Stomach (tissue), 4 donors: ENCODE measurements at regions not wholly inside any gene's neighbourhood (a gene's known extent, or its start where the extent isn't known, plus 50 kb on each side); places are given as distances from the start of the nearest gene placed in this dataset.

Experiments used
- POLR2AphosphoS5 ChIP-seq, 3 donors: sonication (generic); formaldehyde crosslinking; IDR thresholded peaks; one replicate each; pipeline ENCODE4 v1.6.1; 2016; ENCODE audit warnings: antibody characterized with exemption in 3 of 3
- TF ChIP-seq, protein P1 (sequence below), 7 experiments: fragments of 450-650 bp in 4 of 7; fragments of 200-600 bp in 3 of 7; sonication (generic) in 3 of 7; IDR thresholded peaks; one replicate each; pipeline ENCODE4 v1.5.1; 2016 to 2019; ENCODE audit warnings: antibody characterized with exemption in 7 of 7, control low read depth in 2 of 7, mild to moderate bottlenecking in 1 of 7

DNA sequence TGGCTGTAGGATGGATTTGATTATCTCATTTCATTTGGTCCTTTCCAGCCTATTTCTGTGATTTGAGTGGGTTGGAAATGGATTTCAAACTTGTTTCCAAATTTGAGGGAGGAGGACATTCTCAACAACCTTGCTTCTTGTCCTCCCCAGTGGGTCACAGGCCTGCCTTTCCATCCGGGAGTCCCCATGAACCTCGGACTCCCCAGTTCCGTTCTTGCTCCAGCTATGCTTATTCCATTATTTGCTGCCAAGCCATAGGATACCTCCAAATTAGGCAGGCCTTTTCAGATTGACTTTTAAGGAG is 97.8 kb downstream of the DUSP10 start:
- TF ChIP-seq, protein P1, sequence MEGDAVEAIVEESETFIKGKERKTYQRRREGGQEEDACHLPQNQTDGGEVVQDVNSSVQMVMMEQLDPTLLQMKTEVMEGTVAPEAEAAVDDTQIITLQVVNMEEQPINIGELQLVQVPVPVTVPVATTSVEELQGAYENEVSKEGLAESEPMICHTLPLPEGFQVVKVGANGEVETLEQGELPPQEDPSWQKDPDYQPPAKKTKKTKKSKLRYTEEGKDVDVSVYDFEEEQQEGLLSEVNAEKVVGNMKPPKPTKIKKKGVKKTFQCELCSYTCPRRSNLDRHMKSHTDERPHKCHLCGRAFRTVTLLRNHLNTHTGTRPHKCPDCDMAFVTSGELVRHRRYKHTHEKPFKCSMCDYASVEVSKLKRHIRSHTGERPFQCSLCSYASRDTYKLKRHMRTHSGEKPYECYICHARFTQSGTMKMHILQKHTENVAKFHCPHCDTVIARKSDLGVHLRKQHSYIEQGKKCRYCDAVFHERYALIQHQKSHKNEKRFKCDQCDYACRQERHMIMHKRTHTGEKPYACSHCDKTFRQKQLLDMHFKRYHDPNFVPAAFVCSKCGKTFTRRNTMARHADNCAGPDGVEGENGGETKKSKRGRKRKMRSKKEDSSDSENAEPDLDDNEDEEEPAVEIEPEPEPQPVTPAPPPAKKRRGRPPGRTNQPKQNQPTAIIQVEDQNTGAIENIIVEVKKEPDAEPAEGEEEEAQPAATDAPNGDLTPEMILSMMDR (IDR thresholded peaks at IDR 0.05) = no peak
- no peak for TF ChIP-seq POLR2AphosphoS5 (IDR thresholded peaks at IDR 0.05)
